ENCODE measurements at regions not wholly inside any gene's neighbourhood (a gene's known extent, or its start where the extent isn't known, plus 50 kb on each side); places are given as distances from the start of the nearest gene placed in this dataset.

GRCh38 chr18:34039201-34039600 lies 185.5 kb downstream of the NOL4 start:
- H3K9me3 ChIP-seq (ENCODE audit: control insufficient read depth in 1 of 2, low read length in 2 of 2) = no peaks in the 10 kb centered on the region
- no peaks in the 10 kb centered on the region for H3K27me3 ChIP-seq (ENCODE audit: control insufficient read depth in 1 of 2, insufficient read depth in 2 of 2, low read length in 2 of 2)
- peak overlapping the region in 1 of 2 donors; percentile 38 for H3K4me3 ChIP-seq (ENCODE audit: low read depth in 1 of 2, low read length in 2 of 2)
- H3K4me1 ChIP-seq (ENCODE audit: control insufficient read depth in 1 of 2, insufficient read depth in 2 of 2, low read length in 2 of 2) = no peaks in the 10 kb centered on the region
- H3K27ac ChIP-seq (ENCODE audit: low read depth, low read length) = no peak overlapping the region
- no peaks in the 10 kb centered on the region for H3K36me3 ChIP-seq (ENCODE audit: control insufficient read depth in 1 of 2, insufficient read depth in 2 of 2, low read length in 2 of 2)
- H3K9ac ChIP-seq (ENCODE audit: low read depth in 1 of 2, low read length in 2 of 2) = no peak overlapping the region

GRCh38 chr18:34038086-34038485 lies 186.6 kb downstream of the NOL4 start:
- H3K27ac ChIP-seq (ENCODE audit: low read depth, low read length) = no peak overlapping the region
- peaks cover 0 to 2% of the 10 kb centered on the region in 2 donors for H3K9me3 ChIP-seq (ENCODE audit: control insufficient read depth in 1 of 2, low read length in 2 of 2)
- H3K4me3 ChIP-seq (ENCODE audit: low read depth in 1 of 2, low read length in 2 of 2) = no peak overlapping the region
- H3K9ac ChIP-seq (ENCODE audit: low read depth in 1 of 2, low read length in 2 of 2) = no peak overlapping the region
- no peaks in the 10 kb centered on the region for H3K36me3 ChIP-seq (ENCODE audit: control insufficient read depth in 1 of 2, insufficient read depth in 2 of 2, low read length in 2 of 2)
- H3K27me3 ChIP-seq (ENCODE audit: control insufficient read depth in 1 of 2, insufficient read depth in 2 of 2, low read length in 2 of 2) = no peaks in the 10 kb centered on the region
- no peaks in the 10 kb centered on the region for H3K4me1 ChIP-seq (ENCODE audit: control insufficient read depth in 1 of 2, insufficient read depth in 2 of 2, low read length in 2 of 2)

- peaks cover 0 to 5% of the 10 kb centered on the region in 2 donors for H3K9me3 ChIP-seq (ENCODE audit: control insufficient read depth in 1 of 2, low read length in 2 of 2)
- no peak overlapping the region for H3K27ac ChIP-seq (ENCODE audit: low read depth, low read length)
- H3K27me3 ChIP-seq (ENCODE audit: control insufficient read depth in 1 of 2, insufficient read depth in 2 of 2, low read length in 2 of 2) = no peaks in the 10 kb centered on the region
- H3K9ac ChIP-seq (ENCODE audit: low read depth in 1 of 2, low read length in 2 of 2) = no peak overlapping the region
- no peaks in the 10 kb centered on the region for H3K36me3 ChIP-seq (ENCODE audit: control insufficient read depth in 1 of 2, insufficient read depth in 2 of 2, low read length in 2 of 2)
- no peaks in the 10 kb centered on the region for H3K4me1 ChIP-seq (ENCODE audit: control insufficient read depth in 1 of 2, insufficient read depth in 2 of 2, low read length in 2 of 2)
- no peak overlapping the region for H3K4me3 ChIP-seq (ENCODE audit: low read depth in 1 of 2, low read length in 2 of 2)
Observed at GRCh38 chr18:34033968-34034367, 190.7 kb downstream of the NOL4 start.

GRCh38 chr18:34031810-34032209 lies 192.9 kb downstream of the NOL4 start:
- Histone ChIP-seq H3K27me3 (ENCODE audit: control insufficient read depth in 1 of 2, insufficient read depth in 2 of 2, low read length in 2 of 2) (no peaks in the 10 kb centered on the region), H3K9ac (ENCODE audit: low read depth in 1 of 2, low read length in 2 of 2) (no peak overlapping the region), H3K9me3 (ENCODE audit: control insufficient read depth in 1 of 2, low read length in 2 of 2) (peaks cover 0 to 5% of the 10 kb centered on the region in 2 donors), H3K4me3 (ENCODE audit: low read depth in 1 of 2, low read length in 2 of 2) (no peak overlapping the region), H3K27ac (ENCODE audit: low read depth, low read length) (no peak overlapping the region), H3K4me1 (ENCODE audit: control insufficient read depth in 1 of 2, insufficient read depth in 2 of 2, low read length in 2 of 2) (peaks cover 0 to 5% of the 10 kb centered on the region in 2 donors), H3K36me3 (ENCODE audit: control insufficient read depth in 1 of 2, insufficient read depth in 2 of 2, low read length in 2 of 2) (no peaks in the 10 kb centered on the region)

GRCh38 chr18:34028324-34028723 lies 196.4 kb downstream of the NOL4 start:
- Histone ChIP-seq H3K4me1 (ENCODE audit: control insufficient read depth in 1 of 2, insufficient read depth in 2 of 2, low read length in 2 of 2) (peaks cover 8 to 26% of the 10 kb centered on the region in 2 donors), H3K27me3 (ENCODE audit: control insufficient read depth in 1 of 2, insufficient read depth in 2 of 2, low read length in 2 of 2) (no peaks in the 10 kb centered on the region), H3K9me3 (ENCODE audit: control insufficient read depth in 1 of 2, low read length in 2 of 2) (peaks cover 0 to 3% of the 10 kb centered on the region in 2 donors), H3K9ac (ENCODE audit: low read depth in 1 of 2, low read length in 2 of 2) (no peak overlapping the region), H3K4me3 (ENCODE audit: low read depth in 1 of 2, low read length in 2 of 2) (no peak overlapping the region), H3K27ac (ENCODE audit: low read depth, low read length) (no peak overlapping the region), H3K36me3 (ENCODE audit: control insufficient read depth in 1 of 2, insufficient read depth in 2 of 2, low read length in 2 of 2) (no peaks in the 10 kb centered on the region)

GRCh38 chr18:34025191-34025801 lies 199.4 kb downstream of the NOL4 start:
- Histone ChIP-seq H3K4me3 (ENCODE audit: low read depth in 1 of 2, low read length in 2 of 2) (no peak overlapping the region), H3K27ac (ENCODE audit: low read depth, low read length) (no peak overlapping the region), H3K27me3 (ENCODE audit: control insufficient read depth in 1 of 2, insufficient read depth in 2 of 2, low read length in 2 of 2) (no peaks in the 10 kb centered on the region), H3K36me3 (ENCODE audit: control insufficient read depth in 1 of 2, insufficient read depth in 2 of 2, low read length in 2 of 2) (no peaks in the 10 kb centered on the region), H3K9ac (ENCODE audit: low read depth in 1 of 2, low read length in 2 of 2) (no peak overlapping the region), H3K9me3 (ENCODE audit: control insufficient read depth in 1 of 2, low read length in 2 of 2) (no peaks in the 10 kb centered on the region), H3K4me1 (ENCODE audit: control insufficient read depth in 1 of 2, insufficient read depth in 2 of 2, low read length in 2 of 2) (peaks cover 8 to 26% of the 10 kb centered on the region in 2 donors)

- H3K27me3 ChIP-seq (ENCODE audit: control insufficient read depth in 1 of 2, insufficient read depth in 2 of 2, low read length in 2 of 2) = no peaks in the 10 kb centered on the region
- H3K4me3 ChIP-seq (ENCODE audit: low read depth in 1 of 2, low read length in 2 of 2) = no peak overlapping the region
- no peak overlapping the region for H3K27ac ChIP-seq (ENCODE audit: low read depth, low read length)
- H3K36me3 ChIP-seq (ENCODE audit: control insufficient read depth in 1 of 2, insufficient read depth in 2 of 2, low read length in 2 of 2) = no peaks in the 10 kb centered on the region
- H3K4me1 ChIP-seq (ENCODE audit: control insufficient read depth in 1 of 2, insufficient read depth in 2 of 2, low read length in 2 of 2) = peaks cover 8 to 26% of the 10 kb centered on the region in 2 donors
- H3K9me3 ChIP-seq (ENCODE audit: control insufficient read depth in 1 of 2, low read length in 2 of 2) = no peaks in the 10 kb centered on the region
- no peak overlapping the region for H3K9ac ChIP-seq (ENCODE audit: low read depth in 1 of 2, low read length in 2 of 2)
Observed at GRCh38 chr18:34023471-34023870, 201.2 kb downstream of the NOL4 start.

- no peaks in the 10 kb centered on the region for H3K9me3 ChIP-seq (ENCODE audit: control insufficient read depth in 1 of 2, low read length in 2 of 2)
- no peaks in the 10 kb centered on the region for H3K36me3 ChIP-seq (ENCODE audit: control insufficient read depth in 1 of 2, insufficient read depth in 2 of 2, low read length in 2 of 2)
- H3K4me3 ChIP-seq (ENCODE audit: low read depth in 1 of 2, low read length in 2 of 2) = no peak overlapping the region
- no peak overlapping the region for H3K9ac ChIP-seq (ENCODE audit: low read depth in 1 of 2, low read length in 2 of 2)
- H3K4me1 ChIP-seq (ENCODE audit: control insufficient read depth in 1 of 2, insufficient read depth in 2 of 2, low read length in 2 of 2) = no peaks in the 10 kb centered on the region
- H3K27me3 ChIP-seq (ENCODE audit: control insufficient read depth in 1 of 2, insufficient read depth in 2 of 2, low read length in 2 of 2) = no peaks in the 10 kb centered on the region
- no peak overlapping the region for H3K27ac ChIP-seq (ENCODE audit: low read depth, low read length)
Observed at GRCh38 chr18:34018336-34018735, 206.4 kb downstream of the NOL4 start.

- no peaks in the 10 kb centered on the region for H3K27me3 ChIP-seq (ENCODE audit: control insufficient read depth in 1 of 2, insufficient read depth in 2 of 2, low read length in 2 of 2)
- no peak overlapping the region for H3K27ac ChIP-seq (ENCODE audit: low read depth, low read length)
- peaks cover 0 to 6% of the 10 kb centered on the region in 2 donors for H3K4me1 ChIP-seq (ENCODE audit: control insufficient read depth in 1 of 2, insufficient read depth in 2 of 2, low read length in 2 of 2)
- no peaks in the 10 kb centered on the region for H3K36me3 ChIP-seq (ENCODE audit: control insufficient read depth in 1 of 2, insufficient read depth in 2 of 2, low read length in 2 of 2)
- H3K9ac ChIP-seq (ENCODE audit: low read depth in 1 of 2, low read length in 2 of 2) = no peak overlapping the region
- H3K9me3 ChIP-seq (ENCODE audit: control insufficient read depth in 1 of 2, low read length in 2 of 2) = no peaks in the 10 kb centered on the region
- no peak overlapping the region for H3K4me3 ChIP-seq (ENCODE audit: low read depth in 1 of 2, low read length in 2 of 2)
Observed at GRCh38 chr18:34003687-34004086, 221.0 kb downstream of the NOL4 start.

- Histone ChIP-seq H3K27me3 (ENCODE audit: control insufficient read depth in 1 of 2, insufficient read depth in 2 of 2, low read length in 2 of 2) (no peaks in the 10 kb centered on the region), H3K27ac (ENCODE audit: low read depth, low read length) (no peak overlapping the region), H3K4me1 (ENCODE audit: control insufficient read depth in 1 of 2, insufficient read depth in 2 of 2, low read length in 2 of 2) (peaks cover 0 to 4% of the 10 kb centered on the region in 2 donors), H3K9me3 (ENCODE audit: control insufficient read depth in 1 of 2, low read length in 2 of 2) (no peaks in the 10 kb centered on the region), H3K9ac (ENCODE audit: low read depth in 1 of 2, low read length in 2 of 2) (no peak overlapping the region), H3K36me3 (ENCODE audit: control insufficient read depth in 1 of 2, insufficient read depth in 2 of 2, low read length in 2 of 2) (no peaks in the 10 kb centered on the region), H3K4me3 (ENCODE audit: low read depth in 1 of 2, low read length in 2 of 2) (no peak overlapping the region)
Observed at GRCh38 chr18:34002130-34002529, 222.6 kb downstream of the NOL4 start.

- H3K9me3 ChIP-seq (ENCODE audit: control insufficient read depth in 1 of 2, low read length in 2 of 2) = no peaks in the 10 kb centered on the region
- no peak overlapping the region for H3K27ac ChIP-seq (ENCODE audit: low read depth, low read length)
- H3K27me3 ChIP-seq (ENCODE audit: control insufficient read depth in 1 of 2, insufficient read depth in 2 of 2, low read length in 2 of 2) = no peaks in the 10 kb centered on the region
- no peaks in the 10 kb centered on the region for H3K36me3 ChIP-seq (ENCODE audit: control insufficient read depth in 1 of 2, insufficient read depth in 2 of 2, low read length in 2 of 2)
- H3K9ac ChIP-seq (ENCODE audit: low read depth in 1 of 2, low read length in 2 of 2) = no peak overlapping the region
- no peaks in the 10 kb centered on the region for H3K4me1 ChIP-seq (ENCODE audit: control insufficient read depth in 1 of 2, insufficient read depth in 2 of 2, low read length in 2 of 2)
- H3K4me3 ChIP-seq (ENCODE audit: low read depth in 1 of 2, low read length in 2 of 2) = no peak overlapping the region
Observed at GRCh38 chr18:34001376-34001775, 223.3 kb downstream of the NOL4 start.
